Suprapubic skin (tissue), 4 donors: ENCODE measurements at regions not wholly inside any gene's neighbourhood (a gene's known extent, or its start where the extent isn't known, plus 50 kb on each side); places are given as distances from the start of the nearest gene placed in this dataset.

Source experiments
- DNase-seq, 2 donors: peaks; one replicate each; pipeline ENCODE4 v3.0.0-alpha.2; 2019; ENCODE audit warnings: low spot score in 2 of 2
- H3K27ac ChIP-seq: fragments of 200-600 bp; sonication (generic); one replicate; pipeline ENCODE4 v1.5.1; 2019
- H3K27me3 ChIP-seq: fragments of 200-600 bp; sonication (generic); one replicate; pipeline ENCODE4 v1.5.1; 2019
- H3K36me3 ChIP-seq: fragments of 200-600 bp; sonication (generic); one replicate; pipeline ENCODE4 v1.5.1; 2019
- H3K4me1 ChIP-seq: fragments of 200-600 bp; sonication (generic); one replicate; pipeline ENCODE4 v1.5.1; 2019
- H3K4me3 ChIP-seq: fragments of 200-600 bp; sonication (generic); one replicate; pipeline ENCODE4 v1.5.1; 2019; ENCODE audit warnings: mild to moderate bottlenecking
- H3K9me3 ChIP-seq: fragments of 200-600 bp; sonication (generic); one replicate; pipeline ENCODE4 v1.5.1; 2019
- EP300 ChIP-seq: sonication (generic); formaldehyde crosslinking; IDR thresholded peaks from one replicate; pipeline ENCODE4 v1.6.1; 2017; ENCODE audit warnings: antibody characterized with exemption
- POLR2A ChIP-seq, 2 donors: fragments of 450-650 bp; IDR thresholded peaks; one replicate each; pipeline ENCODE4 v1.6.1; 2017; ENCODE audit warnings: antibody characterized with exemption in 2 of 2, mild to moderate bottlenecking in 2 of 2, moderate library complexity in 2 of 2
- POLR2AphosphoS5 ChIP-seq, 3 donors: sonication (generic); formaldehyde crosslinking; IDR thresholded peaks; one replicate each; pipeline ENCODE4 v1.6.1; 2017; ENCODE audit warnings: antibody characterized with exemption in 3 of 3
- WGBS: methylation state at CpG from one replicate; pipeline ENCODE4 v1.1.5; 2018; 5-methylcytosine and 5-hydroxymethylcytosine counted together
- TF ChIP-seq, protein P1 (sequence below), 2 donors: fragments of 200-600 bp in 1 of 2; fragments of 450-650 bp in 1 of 2; sonication (generic) in 1 of 2; IDR thresholded peaks; one replicate each; pipeline ENCODE4 v1.5.1; 2016 to 2019; ENCODE audit warnings: antibody characterized with exemption in 2 of 2, mild to moderate bottlenecking in 1 of 2, moderate library complexity in 1 of 2

DNA sequence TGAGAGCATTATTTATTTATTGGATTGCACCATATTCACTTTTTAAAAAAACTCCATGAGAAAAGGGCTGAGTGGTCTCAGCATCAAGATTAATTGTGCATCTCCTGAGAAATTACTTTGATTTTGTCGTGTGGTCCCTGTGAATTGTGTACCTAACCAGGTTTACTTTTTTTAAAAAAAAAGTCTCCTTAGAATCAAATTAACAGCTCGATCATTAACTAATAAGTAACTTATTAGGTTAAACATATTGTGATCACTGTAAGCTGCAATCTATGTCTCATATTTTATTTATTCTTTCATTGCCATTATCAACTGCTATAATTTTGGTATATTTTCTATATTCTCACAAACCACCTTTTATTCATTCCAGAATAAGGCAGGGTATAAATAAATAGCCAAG lies 318.2 kb downstream of the ADCYAP1 start:
- TF ChIP-seq EP300 (no peak), POLR2A (IDR thresholded peaks at IDR 0.05) (no peak), POLR2AphosphoS5 (IDR thresholded peaks at IDR 0.05) (no peak)
- TF ChIP-seq, protein P1, sequence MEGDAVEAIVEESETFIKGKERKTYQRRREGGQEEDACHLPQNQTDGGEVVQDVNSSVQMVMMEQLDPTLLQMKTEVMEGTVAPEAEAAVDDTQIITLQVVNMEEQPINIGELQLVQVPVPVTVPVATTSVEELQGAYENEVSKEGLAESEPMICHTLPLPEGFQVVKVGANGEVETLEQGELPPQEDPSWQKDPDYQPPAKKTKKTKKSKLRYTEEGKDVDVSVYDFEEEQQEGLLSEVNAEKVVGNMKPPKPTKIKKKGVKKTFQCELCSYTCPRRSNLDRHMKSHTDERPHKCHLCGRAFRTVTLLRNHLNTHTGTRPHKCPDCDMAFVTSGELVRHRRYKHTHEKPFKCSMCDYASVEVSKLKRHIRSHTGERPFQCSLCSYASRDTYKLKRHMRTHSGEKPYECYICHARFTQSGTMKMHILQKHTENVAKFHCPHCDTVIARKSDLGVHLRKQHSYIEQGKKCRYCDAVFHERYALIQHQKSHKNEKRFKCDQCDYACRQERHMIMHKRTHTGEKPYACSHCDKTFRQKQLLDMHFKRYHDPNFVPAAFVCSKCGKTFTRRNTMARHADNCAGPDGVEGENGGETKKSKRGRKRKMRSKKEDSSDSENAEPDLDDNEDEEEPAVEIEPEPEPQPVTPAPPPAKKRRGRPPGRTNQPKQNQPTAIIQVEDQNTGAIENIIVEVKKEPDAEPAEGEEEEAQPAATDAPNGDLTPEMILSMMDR (IDR thresholded peaks at IDR 0.05) = no peak
- Histone ChIP-seq H3K4me3 (no peak overlapping the region), H3K27ac (no peak overlapping the region), H3K36me3 (no peaks in the 10 kb centered on the region), H3K27me3 (no peaks in the 10 kb centered on the region), H3K9me3 (no peaks in the 10 kb centered on the region), H3K4me1 (no peaks in the 10 kb centered on the region)
- DNase-seq = no peak
- WGBS = 78% methylated on average over 2 of the region's 2 CpGs

DNA sequence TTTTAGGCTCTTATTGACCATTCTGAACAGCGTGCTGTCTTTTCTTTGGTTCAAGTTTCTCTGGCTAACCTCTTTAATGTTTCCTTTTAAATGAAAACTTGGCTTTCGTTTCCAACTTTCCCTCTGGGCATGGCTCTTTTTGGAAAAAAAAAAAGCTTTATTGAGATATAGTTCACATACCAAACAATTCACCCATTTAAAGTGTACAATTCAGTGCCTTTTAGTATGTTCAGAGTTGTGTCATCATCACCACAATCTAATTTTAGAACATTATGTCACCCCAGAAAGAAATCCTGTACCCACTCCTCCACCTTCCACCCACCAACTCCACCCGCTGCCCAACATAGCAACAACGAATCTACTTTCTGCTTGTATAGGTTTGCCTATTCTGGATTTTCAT lies 322.4 kb downstream of the ADCYAP1 start:
- WGBS = 69% methylated on average over 4 of the region's 4 CpGs
- H3K4me3 ChIP-seq = no peak overlapping the region
- no peaks in the 10 kb centered on the region for H3K27me3 ChIP-seq
- no peaks in the 10 kb centered on the region for H3K9me3 ChIP-seq
- TF ChIP-seq POLR2AphosphoS5 (IDR thresholded peaks at IDR 0.05) (no peak), POLR2A (IDR thresholded peaks at IDR 0.05) (no peak), EP300 (no peak)
- TF ChIP-seq, protein P1 (IDR thresholded peaks at IDR 0.05) = no peak
- no peaks in the 10 kb centered on the region for H3K4me1 ChIP-seq
- no peak overlapping the region for H3K27ac ChIP-seq
- DNase-seq = no peak
- no peaks in the 10 kb centered on the region for H3K36me3 ChIP-seq

DNA sequence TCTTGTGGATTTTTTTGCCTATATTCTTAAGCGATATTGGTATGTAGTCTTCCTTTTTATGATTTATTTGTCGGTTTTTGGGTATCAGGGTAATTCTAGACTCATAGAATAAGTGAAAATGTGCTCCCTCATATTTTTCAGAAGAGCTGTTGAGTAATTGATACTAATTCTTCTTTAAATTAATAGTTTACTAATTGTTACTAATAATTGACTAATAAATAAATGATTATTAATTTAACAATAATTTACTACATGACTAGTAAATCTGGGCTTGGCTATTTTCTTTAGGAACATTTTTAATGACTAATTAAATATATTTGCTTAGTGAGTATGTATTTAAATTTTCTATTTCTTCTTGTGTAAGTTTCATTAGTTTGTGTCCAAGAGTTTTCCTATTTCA lies 325.0 kb downstream of the ADCYAP1 start:
- 83% methylated on average over 2 of the region's 2 CpGs for WGBS
- no peak for DNase-seq
- no peak overlapping the region for H3K27ac ChIP-seq
- no peaks in the 10 kb centered on the region for H3K4me1 ChIP-seq
- no peak overlapping the region for H3K4me3 ChIP-seq
- TF ChIP-seq POLR2AphosphoS5 (IDR thresholded peaks at IDR 0.05) (no peak), EP300 (no peak), POLR2A (IDR thresholded peaks at IDR 0.05) (no peak)
- TF ChIP-seq, protein P1 (IDR thresholded peaks at IDR 0.05) = no peak
- no peaks in the 10 kb centered on the region for H3K27me3 ChIP-seq
- H3K36me3 ChIP-seq = no peaks in the 10 kb centered on the region
- H3K9me3 ChIP-seq = peaks cover 17% of the 10 kb centered on the region

DNA sequence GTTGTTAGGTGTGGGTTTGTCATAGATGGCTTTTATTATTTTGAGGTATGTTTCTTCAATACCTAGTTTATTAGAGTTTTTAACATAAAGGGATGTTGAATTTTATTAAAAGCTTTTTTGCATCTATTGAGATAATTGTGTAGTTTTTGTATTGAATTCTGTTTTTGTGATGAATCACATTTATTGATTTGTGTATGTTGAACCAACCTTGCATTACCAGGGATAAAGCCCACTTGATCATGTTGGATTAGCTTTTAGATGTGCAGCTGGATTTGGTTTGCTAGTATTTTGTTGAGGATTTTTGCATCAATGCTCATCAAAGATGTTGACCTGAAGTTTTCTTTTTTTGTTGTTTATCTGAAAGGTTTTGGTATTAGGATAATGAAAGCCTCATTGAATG lies 328.2 kb downstream of the ADCYAP1 start:
- Histone ChIP-seq H3K36me3 (no peaks in the 10 kb centered on the region), H3K4me3 (no peak overlapping the region), H3K9me3 (peaks cover 20% of the 10 kb centered on the region), H3K27ac (no peak overlapping the region), H3K4me1 (no peaks in the 10 kb centered on the region), H3K27me3 (no peaks in the 10 kb centered on the region)
- no peak for TF ChIP-seq EP300
- no peak for TF ChIP-seq POLR2AphosphoS5 (IDR thresholded peaks at IDR 0.05)
- TF ChIP-seq, protein P1 (IDR thresholded peaks at IDR 0.05) = no peak
- TF ChIP-seq POLR2A (IDR thresholded peaks at IDR 0.05) = no peak
- no peak for DNase-seq

GRCh38 chr18:1240701-1241100 lies 336.0 kb downstream of the ADCYAP1 start:
- H3K27ac ChIP-seq = no peak overlapping the region
- WGBS = 75% methylated on average over 4 of the region's 4 CpGs
- H3K4me3 ChIP-seq = no peak overlapping the region
- no peaks in the 10 kb centered on the region for H3K27me3 ChIP-seq
- TF ChIP-seq POLR2A (IDR thresholded peaks at IDR 0.05) (no peak), EP300 (no peak), POLR2AphosphoS5 (IDR thresholded peaks at IDR 0.05) (no peak)
- TF ChIP-seq, protein P1 (IDR thresholded peaks at IDR 0.05) = no peak
- H3K9me3 ChIP-seq = peaks cover 14% of the 10 kb centered on the region
- no peaks in the 10 kb centered on the region for H3K4me1 ChIP-seq
- DNase-seq = no peak
- no peaks in the 10 kb centered on the region for H3K36me3 ChIP-seq
